SJCRH30 (cell line): ENCODE measurements at regions not wholly inside any gene's neighbourhood (a gene's known extent, or its start where the extent isn't known, plus 50 kb on each side); places are given as distances from the start of the nearest gene placed in this dataset.

Experiments
- DNase-seq, 2 experiments: peaks; one replicate each; pipeline ENCODE4 v3.0.0-alpha.2; 2015 to 2020
- H3K27ac ChIP-seq: fragments of 250-450 bp; sonication (Bioruptor Pico); 2 replicates; pipeline ENCODE4 v1.5.1; 2020; ENCODE audit warnings: mild to moderate bottlenecking, moderate library complexity
- H3K27me3 ChIP-seq: fragments of 250-450 bp; sonication (Bioruptor Pico); 2 replicates; pipeline ENCODE4 v1.5.1; 2020; ENCODE audit warnings: mild to moderate bottlenecking, moderate library complexity
- H3K36me3 ChIP-seq: fragments of 250-450 bp; sonication (Bioruptor Pico); 2 replicates; pipeline ENCODE4 v1.5.1; 2020; ENCODE audit warnings: mild to moderate bottlenecking, moderate library complexity
- H3K4me1 ChIP-seq: fragments of 250-450 bp; sonication (Bioruptor Pico); 2 replicates; pipeline ENCODE4 v1.5.1; 2020; ENCODE audit warnings: mild to moderate bottlenecking, moderate library complexity
- H3K4me3 ChIP-seq: fragments of 250-450 bp; sonication (Bioruptor Pico); 2 replicates; pipeline ENCODE4 v1.5.1; 2020; ENCODE audit warnings: mild to moderate bottlenecking, moderate library complexity
- H3K9me3 ChIP-seq: fragments of 250-450 bp; sonication (Bioruptor Pico); replicated peaks from 2 replicates; pipeline ENCODE4 v1.5.1; 2020; ENCODE audit warnings: mild to moderate bottlenecking, moderate library complexity

DNA sequence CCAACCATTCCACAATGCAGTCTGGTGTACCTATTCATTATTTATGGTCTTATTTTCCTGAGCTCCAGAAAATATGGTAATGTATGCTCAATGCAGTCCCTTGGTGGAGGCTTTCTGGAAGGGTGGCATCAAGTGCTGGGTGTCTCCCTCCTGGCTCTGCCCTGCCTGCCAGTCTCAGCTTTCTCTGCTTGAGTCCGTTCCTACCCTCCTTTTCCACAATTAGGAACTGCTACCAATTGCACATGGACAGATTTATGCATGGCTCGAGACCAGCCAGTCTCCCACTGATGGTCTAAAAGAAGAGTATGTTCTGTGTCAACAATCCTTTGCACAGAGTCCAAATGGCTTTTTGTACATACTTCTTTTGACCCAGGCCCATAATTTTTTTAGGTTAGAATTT, 189.8 kb downstream of the TLE1 start:
- no peaks in the 10 kb centered on the region for H3K27me3 ChIP-seq
- H3K36me3 ChIP-seq = no peaks in the 10 kb centered on the region
- no peak overlapping the region for H3K27ac ChIP-seq
- H3K4me3 ChIP-seq = no peak overlapping the region
- no peaks in the 10 kb centered on the region for H3K9me3 ChIP-seq
- H3K4me1 ChIP-seq = no peaks in the 10 kb centered on the region
- DNase-seq = no peak

DNA sequence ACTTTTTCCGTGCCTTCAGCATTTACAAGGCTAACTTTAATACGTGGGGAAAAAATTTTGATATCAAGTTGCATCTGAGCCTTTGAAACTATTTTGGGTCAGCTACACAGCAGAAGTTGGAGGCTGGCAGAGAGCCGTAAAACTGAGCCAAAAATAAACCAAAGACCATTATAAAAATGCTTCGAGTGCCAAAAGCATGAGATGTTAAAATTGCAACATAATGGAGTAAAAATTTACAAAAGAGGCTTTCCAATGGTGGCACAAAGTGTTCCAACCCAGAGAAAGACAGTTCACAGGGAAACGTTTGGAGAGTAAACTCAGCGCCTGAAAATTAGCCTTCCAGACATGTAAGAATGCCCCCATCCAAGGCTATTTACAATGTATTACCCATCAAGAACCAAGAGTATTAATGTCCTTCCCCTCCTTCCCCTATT, 190.3 kb downstream of the TLE1 start:
- Histone ChIP-seq H3K27me3 (no peaks in the 10 kb centered on the region), H3K4me3 (no peak overlapping the region), H3K36me3 (no peaks in the 10 kb centered on the region), H3K27ac (no peak overlapping the region), H3K9me3 (no peaks in the 10 kb centered on the region), H3K4me1 (peaks cover 2% of the 10 kb centered on the region)
- DNase-seq = no peak

DNA sequence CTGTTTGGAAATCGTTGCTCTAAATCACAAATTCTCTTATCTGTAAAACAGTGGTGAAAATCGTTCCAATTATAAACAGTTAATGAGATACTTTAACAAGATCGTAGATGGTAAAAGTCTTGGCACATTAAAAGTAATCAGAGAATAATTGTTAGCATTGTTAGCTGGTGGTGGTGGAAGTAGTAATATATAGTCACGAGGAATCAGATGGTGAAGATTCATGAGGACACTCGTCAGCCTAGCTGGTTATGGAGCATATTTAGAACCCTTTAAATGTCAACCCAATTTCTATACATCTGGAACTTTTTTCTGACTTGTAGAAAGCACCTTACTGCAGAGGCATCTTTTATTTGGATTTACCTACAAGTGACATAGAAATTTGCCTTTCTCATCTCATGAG, 190.8 kb downstream of the TLE1 start:
- H3K27me3 ChIP-seq = no peaks in the 10 kb centered on the region
- H3K9me3 ChIP-seq = no peaks in the 10 kb centered on the region
- no peak for DNase-seq
- no peaks in the 10 kb centered on the region for H3K36me3 ChIP-seq
- no peak overlapping the region for H3K27ac ChIP-seq
- H3K4me1 ChIP-seq = peaks cover 7% of the 10 kb centered on the region
- no peak overlapping the region for H3K4me3 ChIP-seq

DNA sequence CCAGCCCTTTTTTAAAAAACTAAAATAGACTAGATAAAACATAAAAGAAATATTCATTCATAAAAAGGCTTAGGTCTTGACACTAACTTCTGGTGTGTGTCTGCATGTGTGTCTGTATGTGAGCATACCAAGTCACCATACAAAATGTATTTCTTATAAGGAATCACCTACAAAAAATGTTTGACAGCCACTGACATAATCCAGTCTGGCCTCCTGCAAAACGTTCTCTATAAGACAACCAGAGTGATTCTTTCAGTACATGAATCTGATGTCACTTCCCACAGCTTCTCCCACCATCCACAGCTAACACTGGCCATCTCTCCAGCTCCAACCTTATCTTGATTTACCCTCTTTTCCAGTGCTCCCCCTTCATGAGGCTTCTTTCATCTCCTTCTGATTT, 192.3 kb downstream of the TLE1 start:
- Histone ChIP-seq H3K36me3 (no peaks in the 10 kb centered on the region), H3K4me1 (peaks cover 17% of the 10 kb centered on the region), H3K4me3 (no peak overlapping the region), H3K27me3 (no peaks in the 10 kb centered on the region), H3K27ac (no peak overlapping the region), H3K9me3 (no peaks in the 10 kb centered on the region)
- DNase-seq = no peak

DNA sequence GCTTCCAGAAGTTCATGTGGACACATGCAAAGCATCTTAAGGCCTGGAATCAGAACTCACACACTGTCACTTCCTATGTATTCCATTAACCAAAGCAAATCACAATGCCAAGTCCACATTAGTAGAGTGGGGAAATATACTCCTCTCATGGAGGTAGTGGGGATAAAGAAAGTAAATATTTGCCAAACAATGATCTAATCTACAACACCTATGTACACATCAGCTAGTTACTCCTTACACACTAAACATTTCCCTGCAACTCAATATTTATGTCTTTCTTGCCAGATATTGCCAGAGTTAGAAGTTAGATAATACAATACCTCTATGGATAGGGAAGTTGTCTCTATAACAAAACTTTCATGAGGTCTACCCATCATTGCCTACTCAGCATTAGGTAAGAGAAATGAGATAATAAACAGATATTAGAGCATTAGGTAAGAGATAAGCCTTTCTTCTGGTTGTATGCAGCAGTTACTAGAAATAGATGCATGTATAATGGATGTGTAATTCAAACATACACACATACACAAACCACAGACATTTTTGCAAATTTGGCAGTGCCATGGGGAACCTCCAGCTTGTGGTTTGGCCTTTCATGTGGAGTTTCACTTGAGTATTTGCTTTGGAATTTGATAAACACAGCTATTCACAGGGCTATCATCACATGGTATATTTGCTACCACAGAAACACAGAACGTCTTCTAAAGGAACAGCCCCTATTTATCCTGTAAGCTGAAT, 196.5 kb downstream of the TLE1 start:
- no peaks in the 10 kb centered on the region for H3K36me3 ChIP-seq
- peak; percentile 84 to 89 for DNase-seq
- H3K9me3 ChIP-seq = no peaks in the 10 kb centered on the region
- H3K4me1 ChIP-seq = peaks cover 28% of the 10 kb centered on the region
- H3K4me3 ChIP-seq = no peak overlapping the region
- H3K27me3 ChIP-seq = no peaks in the 10 kb centered on the region
- peak overlapping the region; percentile 30; the same call in 1 of the 2 replicates for H3K27ac ChIP-seq

DNA sequence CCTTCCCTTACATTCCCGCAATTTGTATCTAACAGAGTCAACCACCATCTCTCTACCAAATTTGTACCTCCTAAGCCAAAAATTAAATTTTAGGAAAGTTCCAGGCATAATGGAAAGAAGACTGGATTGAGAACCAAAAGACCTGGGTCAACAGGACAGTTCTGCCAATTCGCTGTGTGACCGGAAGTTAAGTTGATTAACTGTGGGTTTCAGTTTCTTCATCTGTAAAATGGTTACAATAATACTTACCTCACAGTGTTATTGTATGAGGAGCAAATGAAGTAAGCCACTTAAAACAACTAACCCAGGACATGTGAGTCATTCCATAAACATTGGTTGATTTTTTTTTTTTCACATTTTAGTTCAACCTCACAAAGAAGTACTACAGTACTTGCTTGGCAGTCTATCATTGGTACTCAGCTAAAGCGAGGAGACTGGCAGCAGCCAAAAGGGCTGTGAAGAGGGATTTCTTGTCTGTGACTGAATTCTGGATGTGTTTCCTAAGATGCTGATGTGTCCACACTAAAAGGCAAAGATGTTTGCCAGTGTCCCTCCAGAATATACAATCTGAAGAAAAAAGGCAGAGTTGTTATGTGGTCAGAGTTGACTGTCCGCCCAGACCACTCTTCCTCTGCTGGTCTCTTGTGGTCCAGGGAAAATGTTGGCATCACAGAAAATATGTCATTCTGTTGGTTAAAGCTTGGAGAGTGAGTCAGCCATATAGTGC, 198.6 kb downstream of the TLE1 start:
- DNase-seq = peak; percentile 35 to 61
- Histone ChIP-seq H3K36me3 (no peaks in the 10 kb centered on the region), H3K9me3 (0 out of 2 replicates have a peak, but pooled peaks cover 3% of the 10 kb centered on the region), H3K4me1 (peaks cover 28% of the 10 kb centered on the region), H3K27ac (no peak overlapping the region; the same call in 1 of the 2 replicates), H3K27me3 (no peaks in the 10 kb centered on the region), H3K4me3 (no peak overlapping the region)

DNA sequence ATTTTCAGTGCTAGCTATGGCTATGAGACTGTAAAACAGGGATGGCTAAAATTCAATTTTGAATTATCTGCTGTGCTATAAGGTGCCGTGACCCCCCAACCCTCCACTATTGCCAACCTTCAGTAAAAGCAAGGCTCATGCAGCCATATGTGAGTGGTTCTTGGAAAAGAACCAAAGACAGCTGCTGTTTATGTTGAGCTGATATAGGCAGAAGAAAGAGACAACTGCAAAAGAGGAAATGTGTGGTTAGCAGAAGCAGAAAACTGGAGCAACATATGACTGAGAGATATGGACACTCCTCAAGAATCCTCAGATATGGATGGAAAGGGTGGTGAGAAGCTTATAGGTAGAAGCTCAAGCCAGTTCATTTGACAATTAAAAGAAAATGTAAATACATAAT, 200.3 kb downstream of the TLE1 start:
- peak; percentile 38 to 77 for DNase-seq
- Histone ChIP-seq H3K9me3 (0 out of 2 replicates have a peak, but pooled peaks cover 3% of the 10 kb centered on the region), H3K27me3 (no peaks in the 10 kb centered on the region), H3K36me3 (no peaks in the 10 kb centered on the region), H3K27ac (no peak overlapping the region), H3K4me3 (no peak overlapping the region), H3K4me1 (peaks cover 26% of the 10 kb centered on the region)

DNA sequence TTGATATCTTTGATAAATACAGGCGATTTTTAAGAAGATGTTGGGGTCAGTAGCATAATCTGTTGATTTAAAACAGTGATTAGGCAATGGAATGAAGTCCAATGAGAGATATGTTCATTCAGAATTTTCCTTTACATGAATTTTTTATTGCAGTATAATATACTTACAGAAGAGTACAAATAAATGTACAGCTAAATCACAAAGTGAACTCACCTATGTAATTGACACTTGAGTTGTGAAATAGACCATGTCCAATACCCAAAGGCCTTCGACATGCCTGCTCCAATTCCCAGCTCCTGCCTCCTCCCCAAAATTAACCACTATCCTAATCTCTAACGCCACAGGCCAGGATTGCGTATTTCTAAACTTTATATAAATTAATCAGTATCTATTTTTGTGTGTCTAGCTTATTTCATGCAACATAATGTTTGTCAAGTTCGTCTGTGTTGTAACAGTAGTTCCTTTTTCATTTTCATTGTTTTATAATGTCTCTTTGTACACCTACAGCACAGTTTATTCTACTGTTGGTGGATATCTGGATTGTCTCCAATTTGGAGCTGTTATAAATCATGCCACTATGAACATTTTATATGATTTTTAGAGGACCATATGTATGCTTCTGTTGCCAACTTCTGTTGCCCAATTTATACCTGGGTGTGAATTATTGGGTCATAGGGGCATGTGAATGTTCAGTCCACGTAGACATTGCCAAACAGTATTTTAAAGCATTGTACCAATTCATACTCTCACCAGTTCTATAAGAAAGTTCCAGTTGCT, 208.3 kb downstream of the TLE1 start:
- H3K27me3 ChIP-seq = no peaks in the 10 kb centered on the region
- no peaks in the 10 kb centered on the region for H3K36me3 ChIP-seq
- H3K4me1 ChIP-seq = peaks cover 6% of the 10 kb centered on the region
- peaks cover 6% of the 10 kb centered on the region; the same call in 1 of the 2 replicates for H3K9me3 ChIP-seq
- DNase-seq = no peak
- no peak overlapping the region for H3K27ac ChIP-seq
- H3K4me3 ChIP-seq = no peak overlapping the region

DNA sequence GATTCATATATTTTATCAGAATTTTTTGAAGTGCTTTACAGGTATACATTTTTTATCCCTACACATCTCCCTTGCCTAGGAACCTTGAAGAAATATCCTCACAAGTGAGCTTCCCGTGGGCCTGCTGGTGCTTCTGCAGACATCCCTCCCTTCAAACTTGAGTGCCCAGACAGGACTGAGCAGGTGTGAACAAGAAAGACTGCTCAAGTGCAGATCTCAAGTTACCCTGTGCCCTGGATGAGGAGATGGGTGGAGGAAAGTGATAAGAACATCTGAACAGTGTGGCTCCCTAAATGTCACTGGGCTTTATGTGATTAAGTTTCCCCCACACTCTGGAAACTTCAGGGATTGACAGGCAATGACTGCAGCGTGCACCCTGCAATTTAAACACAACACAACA, 209.8 kb downstream of the TLE1 start:
- Histone ChIP-seq H3K36me3 (no peaks in the 10 kb centered on the region), H3K9me3 (peaks cover 6% of the 10 kb centered on the region; the same call in 1 of the 2 replicates), H3K27ac (no peak overlapping the region), H3K4me1 (peaks cover 6% of the 10 kb centered on the region), H3K4me3 (no peak overlapping the region), H3K27me3 (no peaks in the 10 kb centered on the region)
- peak; percentile 64 to 84 for DNase-seq

DNA sequence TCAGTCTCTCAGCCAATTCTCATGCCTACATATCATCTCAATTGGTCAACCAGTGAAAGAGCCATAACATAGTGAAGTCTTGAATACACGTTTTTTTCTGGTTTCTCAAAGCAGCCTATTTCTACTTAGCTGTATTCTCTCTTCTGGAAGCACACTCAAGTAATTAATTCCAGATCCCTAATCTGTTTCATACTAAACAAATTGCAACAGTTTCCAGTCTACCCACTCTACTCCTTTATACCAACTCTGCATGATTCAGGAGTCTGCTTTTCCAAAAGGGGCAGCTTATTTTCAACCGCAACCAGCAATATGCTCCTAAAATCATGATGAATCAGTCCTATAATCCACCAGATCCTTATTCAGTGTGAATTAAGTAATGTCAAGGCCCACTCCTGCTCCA, 211.7 kb downstream of the TLE1 start:
- no peak overlapping the region for H3K4me3 ChIP-seq
- no peak overlapping the region for H3K27ac ChIP-seq
- DNase-seq = no peak
- H3K36me3 ChIP-seq = no peaks in the 10 kb centered on the region
- peaks cover 6% of the 10 kb centered on the region for H3K4me1 ChIP-seq
- H3K27me3 ChIP-seq = no peaks in the 10 kb centered on the region
- H3K9me3 ChIP-seq = peaks cover 6% of the 10 kb centered on the region; the same call in 1 of the 2 replicates

DNA sequence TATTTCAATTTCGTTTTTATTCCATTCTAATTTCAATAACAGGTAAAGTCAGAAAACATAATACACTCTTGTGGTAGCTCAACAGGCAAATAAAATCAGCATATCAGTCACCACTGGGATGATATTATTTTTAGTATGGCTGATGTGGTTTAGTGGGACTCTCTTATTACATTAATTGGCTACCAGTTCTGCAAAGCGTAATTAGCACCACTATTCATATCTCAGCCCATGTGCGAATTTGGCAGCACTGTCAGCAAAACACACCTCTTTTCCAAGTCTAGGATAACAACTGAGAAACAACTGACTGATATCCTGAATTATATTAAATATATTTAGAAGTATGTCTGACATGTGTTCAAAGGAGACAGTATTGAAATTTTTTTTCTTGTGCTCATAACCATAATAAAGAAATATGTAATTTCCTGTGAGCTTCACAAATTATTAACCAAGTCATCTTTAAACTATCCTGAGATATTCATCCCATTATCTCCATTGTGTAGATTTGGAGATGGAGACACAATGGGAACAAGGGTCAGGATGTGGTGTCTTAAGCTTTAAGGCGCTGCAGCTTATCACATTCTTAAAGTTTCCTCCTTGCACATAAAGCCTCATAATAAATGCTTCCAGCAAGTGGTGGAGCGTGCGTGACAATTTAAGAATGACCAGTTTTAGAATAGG, 212.4 kb downstream of the TLE1 start:
- Histone ChIP-seq H3K27me3 (no peaks in the 10 kb centered on the region), H3K36me3 (no peaks in the 10 kb centered on the region), H3K4me3 (no peak overlapping the region), H3K9me3 (peaks cover 6% of the 10 kb centered on the region; the same call in 1 of the 2 replicates), H3K27ac (no peak overlapping the region), H3K4me1 (peaks cover 6% of the 10 kb centered on the region)
- no peak for DNase-seq

DNA sequence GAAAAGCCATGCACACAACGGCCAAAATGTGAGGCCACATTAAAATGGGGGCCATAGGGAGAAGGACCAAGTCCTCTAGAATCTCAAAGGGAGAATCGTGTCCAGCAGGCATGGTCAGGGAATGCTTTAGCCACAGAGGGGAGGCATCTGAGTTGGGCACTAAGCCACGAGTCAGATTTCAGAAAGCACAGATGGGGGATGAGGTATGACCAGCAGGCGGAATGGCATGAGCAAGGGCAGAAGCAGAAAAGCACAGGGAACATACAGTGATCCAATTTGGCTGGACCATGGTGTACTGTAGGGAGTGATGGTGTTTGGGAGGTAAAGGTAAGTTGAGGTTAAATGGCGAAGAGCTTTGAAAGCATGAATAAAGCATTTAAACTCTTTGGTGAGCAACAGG, 214.6 kb downstream of the TLE1 start:
- Histone ChIP-seq H3K9me3 (no peaks in the 10 kb centered on the region), H3K27ac (no peak overlapping the region), H3K27me3 (no peaks in the 10 kb centered on the region), H3K4me3 (no peak overlapping the region), H3K36me3 (no peaks in the 10 kb centered on the region), H3K4me1 (peaks cover 5% of the 10 kb centered on the region)
- no peak for DNase-seq

DNA sequence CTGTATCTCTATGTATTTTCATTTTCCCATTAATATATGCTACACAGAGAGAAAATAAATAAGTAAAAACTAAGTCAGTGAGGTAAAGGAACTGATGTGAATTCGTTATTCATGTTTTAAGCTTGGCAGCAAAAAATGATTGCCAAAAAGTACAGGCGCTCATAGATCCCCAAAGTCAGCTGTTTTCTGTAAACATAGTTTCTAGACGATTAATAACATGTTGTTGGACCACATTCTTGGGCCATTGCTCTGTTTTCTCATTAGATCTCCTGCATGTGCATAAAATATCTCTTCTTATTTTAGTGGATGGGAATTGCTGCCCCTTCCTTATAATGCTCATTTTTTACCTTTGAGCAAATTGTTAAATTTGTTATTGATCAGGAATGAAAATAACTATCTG, 215.2 kb downstream of the TLE1 start:
- Histone ChIP-seq H3K27me3 (no peaks in the 10 kb centered on the region), H3K27ac (no peak overlapping the region), H3K4me1 (no peaks in the 10 kb centered on the region), H3K9me3 (no peaks in the 10 kb centered on the region), H3K4me3 (no peak overlapping the region), H3K36me3 (no peaks in the 10 kb centered on the region)
- DNase-seq = no peak

DNA sequence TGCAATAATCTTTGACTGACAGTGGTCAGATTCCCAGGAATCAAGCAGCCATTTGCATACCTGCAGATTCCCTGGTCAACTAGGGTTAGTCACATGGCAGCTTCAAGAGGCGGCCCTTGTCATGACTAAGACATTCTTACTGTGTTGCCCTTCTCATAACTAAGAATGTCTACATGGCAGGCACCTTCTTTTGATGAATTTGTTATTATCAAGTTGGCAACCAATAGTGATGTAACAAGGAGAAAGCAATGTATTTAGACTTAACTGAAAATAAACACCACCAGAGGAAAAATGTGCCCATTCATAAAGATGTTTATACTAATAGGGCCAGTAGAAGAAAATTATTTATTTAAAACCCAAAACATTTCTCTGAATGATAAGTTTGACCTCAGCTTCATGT, 215.6 kb downstream of the TLE1 start:
- Histone ChIP-seq H3K36me3 (no peaks in the 10 kb centered on the region), H3K9me3 (no peaks in the 10 kb centered on the region), H3K27me3 (no peaks in the 10 kb centered on the region), H3K4me1 (no peaks in the 10 kb centered on the region), H3K27ac (no peak overlapping the region), H3K4me3 (no peak overlapping the region)
- no peak for DNase-seq
